ENCODE measurements at regions not wholly inside any gene's neighbourhood (a gene's known extent, or its start where the extent isn't known, plus 50 kb on each side); places are given as distances from the start of the nearest gene placed in this dataset.

DNA sequence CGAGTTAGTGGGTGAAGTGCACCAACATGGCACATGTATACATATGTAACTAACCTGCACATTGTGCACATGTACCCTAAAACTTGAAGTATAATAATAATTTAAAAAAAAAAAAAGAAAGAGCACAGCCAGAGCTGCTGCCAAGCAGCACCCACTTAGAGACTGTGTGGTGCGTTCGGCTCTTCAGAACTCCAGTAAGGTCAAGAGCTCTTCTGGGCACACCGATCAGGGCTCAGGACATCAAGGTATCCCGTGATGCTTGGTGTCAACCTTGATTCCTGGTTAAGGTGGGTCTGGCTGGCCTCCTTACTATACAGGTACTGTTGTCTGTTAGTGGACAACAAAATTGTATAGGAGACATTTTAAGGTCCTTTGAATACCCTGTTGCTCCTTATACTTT is 385.7 kb upstream of the AKR1E2 start (continued):
- TF ChIP-seq ZHX1 (conservative IDR thresholded peaks at IDR 0.05; ENCODE audit: low read length), result no peak
- TF ChIP-seq FOXP1 (CRISPR knock-in tag; IDR thresholded peaks at IDR 0.05), result no peak
- no peak for TF ChIP-seq NR1H2 (CRISPR knock-in tag; IDR thresholded peaks at IDR 0.05)
- no peak for TF ChIP-seq ELF1 (tag; IDR thresholded peaks at IDR 0.05)
- TF ChIP-seq, protein P1, sequence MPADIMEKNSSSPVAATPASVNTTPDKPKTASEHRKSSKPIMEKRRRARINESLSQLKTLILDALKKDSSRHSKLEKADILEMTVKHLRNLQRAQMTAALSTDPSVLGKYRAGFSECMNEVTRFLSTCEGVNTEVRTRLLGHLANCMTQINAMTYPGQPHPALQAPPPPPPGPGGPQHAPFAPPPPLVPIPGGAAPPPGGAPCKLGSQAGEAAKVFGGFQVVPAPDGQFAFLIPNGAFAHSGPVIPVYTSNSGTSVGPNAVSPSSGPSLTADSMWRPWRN (IDR thresholded peaks at IDR 0.05; ENCODE audit: low read depth), result no peak
- no peak for TF ChIP-seq MCM3 (IDR thresholded peaks at IDR 0.05)

GRCh38 chr10:4437791-4438190 is 388.2 kb upstream of the AKR1E2 start:
- CTCF ChIA-PET (ENCODE audit: low intra/inter-chr PET ratio), result no interaction called here

More at GRCh38 chr10:4437791-4438190, 388.2 kb upstream of the AKR1E2 start:
- no peak overlapping the region for H3K4me3 ChIP-seq
- H3K4me2 ChIP-seq (ENCODE audit: insufficient read depth, low read length), result no peak overlapping the region
- ATAC-seq (no peak), FAIRE-seq (no peak), DNase-seq (ENCODE audit: extremely low read depth in 1 of 4, low spot score in 3 of 4) (no peak)
- TF ChIP-seq ZNF311 (CRISPR knock-in tag; IDR thresholded peaks at IDR 0.05) (no peak), ZNF445 (CRISPR knock-in tag; IDR thresholded peaks at IDR 0.05; ENCODE audit: low read depth) (no peak), TBL1XR1 (IDR thresholded peaks at IDR 0.05; ENCODE audit: low read length in 2 of 2) (no peak)
- no peaks in the 10 kb centered on the region for H3K9me1 ChIP-seq (ENCODE audit: control insufficient read depth, insufficient read depth, low read length)
- BruUV-seq (replicated peaks), result no TSS peak
- 0% methylated on average over 1 of the region's 1 CpG for WGBS (ENCODE audit: insufficient coverage, low coverage, missing lambda C conversion rate)
- no peak overlapping the region for H3K9ac ChIP-seq (ENCODE audit: insufficient read depth in 1 of 2, low read depth in 2 of 2, low read length in 2 of 2)
- peaks cover 0 to 9% of the 10 kb centered on the region in 2 experiments; a peak in 3 of 5 replicates for H3K27me3 ChIP-seq (ENCODE audit: control insufficient read depth in 2 of 2, insufficient read depth in 2 of 2, low read length in 2 of 2)
- H3K36me3 ChIP-seq (ENCODE audit: control insufficient read depth, insufficient read depth, low read length), result no peaks in the 10 kb centered on the region
- no peaks in the 10 kb centered on the region for H3K9me3 ChIP-seq (replicated peaks; ENCODE audit: control insufficient read depth, insufficient read depth, low read depth, low read length)
- H3K27ac ChIP-seq (ENCODE audit: extremely low read depth, low read depth, low read length), result no peak overlapping the region
- H3K79me2 ChIP-seq (ENCODE audit: control insufficient read depth, insufficient read depth, low read length), result no peaks in the 10 kb centered on the region
- in situ Hi-C loops (cut with MboI) (no loop called here), intact Hi-C loops (cut with micrococcal nuclease) (no loop called here)
- POLR2A ChIA-PET, result no interaction called here
- no peaks in the 10 kb centered on the region for H4K20me1 ChIP-seq (replicated peaks; ENCODE audit: control insufficient read depth, insufficient read depth, low read length)
- no peak overlapping the region for H2AFZ ChIP-seq (ENCODE audit: low read depth, low read length)
- H3K4me1 ChIP-seq (replicated peaks in 1 of 2; ENCODE audit: control insufficient read depth in 2 of 2, insufficient read depth in 2 of 2, low read length in 2 of 2), result no peaks in the 10 kb centered on the region

Measured in K562 (cell line).